ENCODE measurements at regions not wholly inside any gene's neighbourhood (a gene's known extent, or its start where the extent isn't known, plus 50 kb on each side); places are given as distances from the start of the nearest gene placed in this dataset.

- TF ChIP-seq YY1 (IDR thresholded peaks at IDR 0.05) (no peak), RAD21 (IDR thresholded peaks at IDR 0.05) (no peak), ZBTB33 (IDR thresholded peaks at IDR 0.05) (no peak), CTCF (IDR thresholded peaks at IDR 0.05; ENCODE audit: low read depth, low read length, missing input control) (no peak), REST (IDR thresholded peaks at IDR 0.05) (no peak), GABPA (IDR thresholded peaks at IDR 0.05 in 1 of 2, conservative IDR thresholded peaks at IDR 0.05 in 1 of 2) (no peak), RXRA (IDR thresholded peaks at IDR 0.05) (no peak), HNF4G (IDR thresholded peaks at IDR 0.05) (no peak)
These were observed 412.2 kb downstream of the UTRN start for GRCh38 chr6:144697369-144697760.

Data from liver (tissue), 3 donors.